Mesenchymal stem cell (in vitro differentiated cells and primary cell): ENCODE measurements at regions not wholly inside any gene's neighbourhood (a gene's known extent, or its start where the extent isn't known, plus 50 kb on each side); places are given as distances from the start of the nearest gene placed in this dataset.
A peak's percentile ranks its signal among the peaks of the same experiment; 100 is the strongest.

Source experiments
- DNase-seq: peaks from one replicate; pipeline ENCODE4 v3.0.0-alpha.2; 2013
- H2AFZ ChIP-seq: one replicate; pipeline ENCODE4 v1.6.1; 2013; ENCODE audit warnings: low read depth, mild to moderate bottlenecking, control low read depth, inconsistent platforms, low read length, moderate library complexity
- H2AK5ac ChIP-seq: 2 replicates; pipeline ENCODE4 v1.6.1; 2013; ENCODE audit warnings: low read length, moderate library complexity, mild to moderate bottlenecking, inconsistent platforms; ENCODE audit not compliant: severe bottlenecking
- H2BK120ac ChIP-seq: one replicate; pipeline ENCODE4 v1.6.1; 2013; ENCODE audit warnings: low read depth, mild to moderate bottlenecking, inconsistent platforms, low read length, moderate library complexity
- H2BK12ac ChIP-seq, 2 experiments: one replicate each; pipeline ENCODE4 v1.6.1; 2013; ENCODE audit warnings: inconsistent platforms in 2 of 2, low read length in 2 of 2, mild to moderate bottlenecking in 2 of 2, moderate library complexity in 2 of 2, control low read depth in 1 of 2
- H2BK15ac ChIP-seq: one replicate; pipeline ENCODE4 v1.6.1; 2013; ENCODE audit warnings: mild to moderate bottlenecking, low read depth, inconsistent platforms; ENCODE audit not compliant: poor library complexity, severe bottlenecking
- H2BK5ac ChIP-seq: 2 replicates; pipeline ENCODE4 v1.6.1; 2013; ENCODE audit warnings: low read depth, mild to moderate bottlenecking, low read length, control low read depth, inconsistent platforms; ENCODE audit not compliant: poor library complexity, severe bottlenecking
- H3K14ac ChIP-seq, 2 experiments: one replicate each; pipeline ENCODE4 v1.6.1; 2013; ENCODE audit warnings: inconsistent platforms in 2 of 2, low read length in 2 of 2, control low read depth in 1 of 2, mild to moderate bottlenecking in 1 of 2, moderate library complexity in 1 of 2
- H3K18ac ChIP-seq, 2 experiments: one replicate each; pipeline ENCODE4 v1.6.1; 2013; ENCODE audit warnings: inconsistent platforms in 2 of 2, low read length in 2 of 2, control low read depth in 1 of 2, low read depth in 1 of 2, mild to moderate bottlenecking in 1 of 2
- H3K23ac ChIP-seq, 2 experiments: one replicate each; pipeline ENCODE4 v1.6.1; 2013; ENCODE audit warnings: inconsistent platforms in 2 of 2, low read length in 2 of 2, mild to moderate bottlenecking in 2 of 2, moderate library complexity in 2 of 2, control low read depth in 1 of 2
- H3K27ac ChIP-seq: 2 replicates; pipeline ENCODE4 v1.5.1; 2013; ENCODE audit warnings: mild to moderate bottlenecking, moderate library complexity, low read length, control low read depth, inconsistent platforms; ENCODE audit not compliant: poor library complexity, severe bottlenecking
- H3K27me3 ChIP-seq, 2 experiments: 2 replicates each; pipeline versions ENCODE4 v1.6.1 to v1.7.0; 2013; ENCODE audit warnings: low read length in 2 of 2, mild to moderate bottlenecking in 2 of 2, moderate library complexity in 2 of 2, control low read depth in 1 of 2, inconsistent platforms in 1 of 2; ENCODE audit not compliant: control insufficient read depth in 1 of 2, insufficient read depth in 1 of 2
- H3K36me3 ChIP-seq, 2 experiments: 2 replicates each; pipeline versions ENCODE4 v1.6.1 to v1.7.0; 2013; ENCODE audit warnings: low read length in 2 of 2, control low read depth in 1 of 2, inconsistent platforms in 1 of 2, low read depth in 1 of 2, mild to moderate bottlenecking in 1 of 2; ENCODE audit not compliant: insufficient read depth in 2 of 2, control insufficient read depth in 1 of 2
- H3K4ac ChIP-seq, 2 experiments: one replicate each; pipeline ENCODE4 v1.6.1; 2013; ENCODE audit warnings: inconsistent platforms in 2 of 2, low read length in 2 of 2, mild to moderate bottlenecking in 2 of 2, moderate library complexity in 2 of 2, control low read depth in 1 of 2, low read depth in 1 of 2
- H3K4me1 ChIP-seq: 2 replicates; pipeline ENCODE4 v1.6.1; 2013; ENCODE audit warnings: low read depth, low read length, control low read depth; ENCODE audit not compliant: control insufficient read depth, insufficient read depth
- H3K4me2 ChIP-seq: 2 replicates; pipeline ENCODE4 v1.6.1; 2013; ENCODE audit warnings: low read length, mild to moderate bottlenecking, inconsistent platforms; ENCODE audit not compliant: poor library complexity, severe bottlenecking
- H3K4me3 ChIP-seq, 2 experiments: 2 replicates each; pipeline versions ENCODE4 v1.5.1 to v1.7.0; 2013; ENCODE audit warnings: low read length in 2 of 2, mild to moderate bottlenecking in 2 of 2, control low read depth in 1 of 2, low read depth in 1 of 2; ENCODE audit not compliant: insufficient read depth in 1 of 2
- H3K79me1 ChIP-seq: replicated peaks from 2 replicates; pipeline ENCODE4 v1.6.1; 2013; ENCODE audit warnings: mild to moderate bottlenecking, control low read depth, low read length, inconsistent platforms; ENCODE audit not compliant: poor library complexity, severe bottlenecking
- H3K9ac ChIP-seq: 2 replicates; pipeline ENCODE4 v1.7.0; 2013; ENCODE audit warnings: mild to moderate bottlenecking, low read length, moderate library complexity
- H3K9me3 ChIP-seq: 2 replicates; pipeline ENCODE4 v1.7.0; 2013; ENCODE audit warnings: mild to moderate bottlenecking, low read length; ENCODE audit not compliant: control insufficient read depth
- H4K8ac ChIP-seq: one replicate; pipeline ENCODE4 v1.6.1; 2013; ENCODE audit warnings: inconsistent platforms, mild to moderate bottlenecking, low read length, moderate library complexity
- H4K91ac ChIP-seq: one replicate; pipeline ENCODE4 v1.6.1; 2013; ENCODE audit warnings: mild to moderate bottlenecking, low read length, inconsistent platforms
- WGBS: methylation state at CpG from one replicate; pipeline ENCODE4 v1.1.7; 2013; ENCODE audit warnings: mixed read lengths; 5-methylcytosine and 5-hydroxymethylcytosine counted together

GRCh38 chr2:10186868-10187535, 64.5 kb downstream of the RRM2 start:
- no peak overlapping the region for H4K8ac ChIP-seq

GRCh38 chr2:10187661-10188060, 65.1 kb downstream of the RRM2 start:
- Histone ChIP-seq H3K4me1 (no peaks in the 10 kb centered on the region), H3K9ac (no peak overlapping the region), H3K27ac (no peak overlapping the region), H3K4ac (no peak overlapping the region), H3K27me3 (peaks cover 0 to 12% of the 10 kb centered on the region in 2 experiments), H4K91ac (no peak overlapping the region), H3K4me3 (no peak overlapping the region), H3K18ac (no peak overlapping the region), H3K4me2 (no peak overlapping the region), H2BK5ac (no peak overlapping the region), H3K9me3 (no peaks in the 10 kb centered on the region), H2BK12ac (no peak overlapping the region), H4K8ac (no peak overlapping the region), H2AFZ (no peak overlapping the region), H2BK120ac (no peak overlapping the region), H3K23ac (no peak overlapping the region), H2BK15ac (no peak overlapping the region), H3K79me1 (no peaks in the 10 kb centered on the region), H2AK5ac (no peak overlapping the region), H3K36me3 (no peaks in the 10 kb centered on the region), H3K14ac (no peak overlapping the region)
- DNase-seq = no peak
- WGBS = 93% methylated on average over 14 of the region's 14 CpGs

More at GRCh38 chr2:10186868-10187535, 64.5 kb downstream of the RRM2 start:
- H2AFZ ChIP-seq = no peak overlapping the region
- no peak for DNase-seq
- no peak overlapping the region for H3K4me2 ChIP-seq
- H3K36me3 ChIP-seq = no peaks in the 10 kb centered on the region
- peaks cover 0 to 10% of the 10 kb centered on the region in 2 experiments for H3K27me3 ChIP-seq
- no peak overlapping the region for H3K14ac ChIP-seq
- H3K4me3 ChIP-seq = no peak overlapping the region
- no peak overlapping the region for H4K91ac ChIP-seq
- no peak overlapping the region for H3K18ac ChIP-seq
- no peaks in the 10 kb centered on the region for H3K79me1 ChIP-seq
- no peak overlapping the region for H3K23ac ChIP-seq
- no peak overlapping the region for H2BK5ac ChIP-seq
- H3K9ac ChIP-seq = no peak overlapping the region
- H3K27ac ChIP-seq = no peak overlapping the region
- 92% methylated on average over 24 of the region's 24 CpGs for WGBS
- no peak overlapping the region for H2BK15ac ChIP-seq
- no peak overlapping the region for H2AK5ac ChIP-seq
- H3K4ac ChIP-seq = no peak overlapping the region
- H2BK12ac ChIP-seq = no peak overlapping the region
- H3K4me1 ChIP-seq = no peaks in the 10 kb centered on the region
- H3K9me3 ChIP-seq = no peaks in the 10 kb centered on the region
- no peak overlapping the region for H2BK120ac ChIP-seq

- no peak overlapping the region for H3K27ac ChIP-seq
- no peak overlapping the region for H2BK120ac ChIP-seq
- no peak overlapping the region for H4K91ac ChIP-seq
- WGBS = 89% methylated on average over 6 of the region's 7 CpGs
- no peak overlapping the region for H2BK15ac ChIP-seq
- H3K27me3 ChIP-seq = peaks cover 0 to 12% of the 10 kb centered on the region in 2 experiments
- peak; percentile 54 for DNase-seq
- H2BK12ac ChIP-seq = no peak overlapping the region
- H3K4me3 ChIP-seq = no peak overlapping the region
- H3K14ac ChIP-seq = no peak overlapping the region
- H3K79me1 ChIP-seq = no peaks in the 10 kb centered on the region
- no peak overlapping the region for H2BK5ac ChIP-seq
- H4K8ac ChIP-seq = no peak overlapping the region
- no peaks in the 10 kb centered on the region for H3K9me3 ChIP-seq
- H2AFZ ChIP-seq = no peak overlapping the region
- no peaks in the 10 kb centered on the region for H3K4me1 ChIP-seq
- no peak overlapping the region for H3K4ac ChIP-seq
- no peak overlapping the region for H3K9ac ChIP-seq
- no peak overlapping the region for H3K18ac ChIP-seq
- no peak overlapping the region for H3K4me2 ChIP-seq
- no peaks in the 10 kb centered on the region for H3K36me3 ChIP-seq
- no peak overlapping the region for H3K23ac ChIP-seq
- H2AK5ac ChIP-seq = no peak overlapping the region
Observed at GRCh38 chr2:10188211-10188610, 65.7 kb downstream of the RRM2 start.

- no peak overlapping the region for H4K8ac ChIP-seq
- no peak overlapping the region for H3K4me3 ChIP-seq
- DNase-seq = no peak
- no peak overlapping the region for H2BK5ac ChIP-seq
- peaks cover 3% of the 10 kb centered on the region for H3K4me1 ChIP-seq
- 95% methylated on average over 7 of the region's 12 CpGs for WGBS
- H3K9ac ChIP-seq = no peak overlapping the region
- no peaks in the 10 kb centered on the region for H3K36me3 ChIP-seq
- H3K27ac ChIP-seq = no peak overlapping the region
- H2AFZ ChIP-seq = no peak overlapping the region
- no peak overlapping the region for H2AK5ac ChIP-seq
- H3K27me3 ChIP-seq = peaks cover 0 to 12% of the 10 kb centered on the region in 2 experiments
- no peak overlapping the region for H3K4ac ChIP-seq
- no peak overlapping the region for H4K91ac ChIP-seq
- H3K23ac ChIP-seq = no peak overlapping the region
- H3K18ac ChIP-seq = no peak overlapping the region
- H3K14ac ChIP-seq = no peak overlapping the region
- no peak overlapping the region for H2BK120ac ChIP-seq
- H3K9me3 ChIP-seq = no peaks in the 10 kb centered on the region
- no peak overlapping the region for H2BK15ac ChIP-seq
- no peaks in the 10 kb centered on the region for H3K79me1 ChIP-seq
- H3K4me2 ChIP-seq = no peak overlapping the region
- no peak overlapping the region for H2BK12ac ChIP-seq
Observed at GRCh38 chr2:10188729-10189305, 66.3 kb downstream of the RRM2 start.
